LNCAP (cell line): ENCODE measurements at regions not wholly inside any gene's neighbourhood (a gene's known extent, or its start where the extent isn't known, plus 50 kb on each side); places are given as distances from the start of the nearest gene placed in this dataset.

Experiments
- TF ChIP-seq, protein P1 (sequence below): fragments of 450-650 bp; IDR thresholded peaks from 2 replicates; pipeline ENCODE4 v1.5.1; 2017; ENCODE audit warnings: mild to moderate bottlenecking

- TF ChIP-seq, protein P1, sequence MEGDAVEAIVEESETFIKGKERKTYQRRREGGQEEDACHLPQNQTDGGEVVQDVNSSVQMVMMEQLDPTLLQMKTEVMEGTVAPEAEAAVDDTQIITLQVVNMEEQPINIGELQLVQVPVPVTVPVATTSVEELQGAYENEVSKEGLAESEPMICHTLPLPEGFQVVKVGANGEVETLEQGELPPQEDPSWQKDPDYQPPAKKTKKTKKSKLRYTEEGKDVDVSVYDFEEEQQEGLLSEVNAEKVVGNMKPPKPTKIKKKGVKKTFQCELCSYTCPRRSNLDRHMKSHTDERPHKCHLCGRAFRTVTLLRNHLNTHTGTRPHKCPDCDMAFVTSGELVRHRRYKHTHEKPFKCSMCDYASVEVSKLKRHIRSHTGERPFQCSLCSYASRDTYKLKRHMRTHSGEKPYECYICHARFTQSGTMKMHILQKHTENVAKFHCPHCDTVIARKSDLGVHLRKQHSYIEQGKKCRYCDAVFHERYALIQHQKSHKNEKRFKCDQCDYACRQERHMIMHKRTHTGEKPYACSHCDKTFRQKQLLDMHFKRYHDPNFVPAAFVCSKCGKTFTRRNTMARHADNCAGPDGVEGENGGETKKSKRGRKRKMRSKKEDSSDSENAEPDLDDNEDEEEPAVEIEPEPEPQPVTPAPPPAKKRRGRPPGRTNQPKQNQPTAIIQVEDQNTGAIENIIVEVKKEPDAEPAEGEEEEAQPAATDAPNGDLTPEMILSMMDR = no peak
Observed at GRCh38 chr3:20852712-20853111, 666.7 kb upstream of the SGO1 start.

DNA sequence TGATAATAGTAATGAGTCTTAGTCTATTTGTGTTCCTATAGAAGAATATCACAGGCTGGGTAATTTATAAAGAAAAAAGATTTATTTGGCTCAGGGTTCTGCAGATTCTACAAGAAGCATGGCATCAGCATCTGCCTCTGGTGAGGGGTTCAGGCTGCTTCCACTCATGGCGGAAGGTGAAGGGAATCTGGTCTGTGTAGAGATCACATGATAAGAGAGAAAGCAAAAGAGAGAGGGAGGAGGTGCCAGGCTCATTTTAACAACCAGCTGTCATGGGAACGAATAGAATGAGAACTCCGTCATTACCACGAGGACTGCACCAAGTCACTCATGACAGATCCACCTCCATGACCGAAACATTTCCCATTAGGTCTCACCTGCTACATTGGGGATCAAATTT is 664.0 kb upstream of the SGO1 start:
- TF ChIP-seq, protein P1 = no peak

GRCh38 chr3:20846832-20847231 is 660.8 kb upstream of the SGO1 start:
- TF ChIP-seq, protein P1 = no peak

DNA sequence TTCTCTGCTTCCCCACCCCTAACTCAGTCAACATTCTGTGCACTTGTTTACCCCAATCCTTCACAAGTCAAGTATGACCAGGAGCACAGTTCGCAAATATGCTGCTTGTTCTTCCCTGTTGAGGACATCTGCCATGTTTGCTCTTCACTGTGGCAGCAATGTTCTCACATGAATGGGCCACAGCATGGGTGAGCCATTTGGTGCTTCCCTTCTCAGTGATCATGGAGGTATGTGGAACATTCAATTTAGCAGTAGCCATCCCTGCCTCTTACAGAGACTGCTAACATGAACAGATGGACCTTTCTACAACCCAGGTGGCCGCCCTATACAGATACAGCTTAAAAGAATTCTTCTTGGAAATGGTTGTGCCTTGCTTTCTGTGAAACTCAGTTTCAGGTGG is 660.1 kb upstream of the SGO1 start:
- TF ChIP-seq, protein P1 = no peak

GRCh38 chr3:20844851-20845250 is 658.8 kb upstream of the SGO1 start:
- TF ChIP-seq, protein P1 = no peak

DNA sequence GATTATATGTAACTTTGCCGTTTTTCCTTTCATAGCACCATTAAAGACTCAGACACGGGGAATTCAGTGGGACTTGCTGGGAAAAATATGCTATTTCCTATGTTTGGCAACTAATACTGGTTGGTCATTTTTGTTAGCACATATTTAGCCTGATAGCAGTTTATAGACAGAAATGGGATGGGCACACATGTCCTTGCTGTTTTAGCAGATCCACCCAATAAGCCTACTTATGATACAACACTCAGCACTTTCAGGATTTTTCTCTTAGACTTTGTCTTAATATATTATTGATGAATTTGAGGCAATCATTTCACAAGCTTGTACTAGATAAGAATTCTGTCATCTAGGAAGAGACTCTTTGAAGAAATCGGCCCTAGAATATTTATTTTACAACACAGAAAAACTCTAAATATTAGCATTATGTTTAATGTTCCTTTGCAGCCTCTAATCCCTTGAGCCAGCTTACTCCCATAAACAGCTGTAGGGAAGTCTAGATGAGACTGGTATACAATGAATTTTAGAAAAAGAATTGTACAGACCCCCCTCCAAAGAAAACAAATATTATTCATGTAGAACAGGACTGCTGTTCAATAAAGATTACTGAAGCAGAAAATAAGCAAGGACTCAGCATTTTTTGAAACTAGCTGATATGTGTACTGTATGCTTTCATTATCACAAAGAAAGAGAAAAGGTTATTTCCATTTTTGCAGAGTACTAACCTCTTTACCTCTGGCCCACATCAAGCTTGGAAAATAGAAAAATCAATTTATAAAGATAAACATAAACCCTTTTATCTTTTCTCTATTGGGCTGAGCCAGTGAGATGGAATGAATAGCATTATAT is 656.8 kb upstream of the SGO1 start:
- TF ChIP-seq, protein P1 = no peak

DNA sequence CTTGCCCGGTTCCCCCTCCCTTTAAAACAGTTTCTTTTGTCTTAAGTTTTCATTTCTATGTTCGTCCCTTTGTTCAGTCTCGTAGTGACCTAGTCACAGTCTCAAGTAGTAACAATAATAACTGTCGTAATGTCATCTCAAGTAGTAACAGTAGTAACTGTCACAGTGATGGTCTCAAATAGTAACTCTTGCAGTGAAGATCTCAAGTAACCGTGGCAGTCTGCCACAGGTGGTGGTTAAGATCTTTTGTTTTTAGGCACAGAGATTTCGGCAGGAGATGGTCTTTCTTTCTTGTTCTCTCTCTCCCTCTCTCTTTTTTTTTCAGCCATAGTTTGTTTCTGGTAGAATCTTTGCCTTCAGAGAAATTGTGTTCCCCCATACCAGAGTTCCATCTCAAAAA is 656.0 kb upstream of the SGO1 start:
- TF ChIP-seq, protein P1 = no peak
